Activated B cell treated with CpG ODN at 0.5 μM for 24 hours (primary cell): ENCODE measurements at regions not wholly inside any gene's neighbourhood (a gene's known extent, or its start where the extent isn't known, plus 50 kb on each side); places are given as distances from the start of the nearest gene placed in this dataset.

ENCODE experiments used
- ATAC-seq: fragments of 200-7000 bp; cut with Tn5 transposase; one replicate; pipeline ENCODE4 v1.10.0; 2021; ENCODE audit warnings: low read depth, mild to moderate bottlenecking, moderate library complexity
- CTCF ChIA-PET: fragments of 350-600 bp; sonication (Branson Sonifier 250); formaldehyde crosslinking; loops from one replicate; lab custom pipeline; 2021; ENCODE audit warnings: antibody characterized with exemption; lab: Charles Lee
- POLR2A ChIA-PET: fragments of 350-600 bp; sonication (Branson Sonifier 250); formaldehyde crosslinking; loops from one replicate; lab custom pipeline; 2021; ENCODE audit warnings: antibody characterized with exemption; lab: Charles Lee
- DNase-seq: peaks from one replicate; pipeline ENCODE4 v3.0.0; 2022
- H3K27ac Mint-ChIP-seq: one replicate; pipeline ENCODE4 v1.8.0; 2020; ENCODE audit warnings: mixed read lengths
- H3K27me3 Mint-ChIP-seq: one replicate; pipeline ENCODE4 v1.8.0; 2021; ENCODE audit warnings: mixed read lengths
- H3K36me3 Mint-ChIP-seq: one replicate; pipeline ENCODE4 v1.8.0; 2021; ENCODE audit warnings: low read depth, mixed read lengths
- H3K4me1 Mint-ChIP-seq: one replicate; pipeline ENCODE4 v1.8.0; 2021; ENCODE audit warnings: mixed read lengths
- H3K4me3 Mint-ChIP-seq: one replicate; pipeline ENCODE4 v1.8.0; 2020; ENCODE audit warnings: mild to moderate bottlenecking, mixed read lengths
- H3K9me3 Mint-ChIP-seq: one replicate; pipeline ENCODE4 v1.8.0; 2020; ENCODE audit warnings: mixed read lengths
- intact Hi-C: fragments of 100-400 bp; cut with micrococcal nuclease; formaldehyde crosslinking; loops from one replicate; pipeline ENCODE4 v1.15.1; 2024
- TF ChIP-seq, protein P1 (sequence below): fragments of 200-600 bp; IDR thresholded peaks from one replicate; pipeline ENCODE4 v1.8.0; 2022; ENCODE audit warnings: antibody characterized with exemption, mild to moderate bottlenecking

DNA sequence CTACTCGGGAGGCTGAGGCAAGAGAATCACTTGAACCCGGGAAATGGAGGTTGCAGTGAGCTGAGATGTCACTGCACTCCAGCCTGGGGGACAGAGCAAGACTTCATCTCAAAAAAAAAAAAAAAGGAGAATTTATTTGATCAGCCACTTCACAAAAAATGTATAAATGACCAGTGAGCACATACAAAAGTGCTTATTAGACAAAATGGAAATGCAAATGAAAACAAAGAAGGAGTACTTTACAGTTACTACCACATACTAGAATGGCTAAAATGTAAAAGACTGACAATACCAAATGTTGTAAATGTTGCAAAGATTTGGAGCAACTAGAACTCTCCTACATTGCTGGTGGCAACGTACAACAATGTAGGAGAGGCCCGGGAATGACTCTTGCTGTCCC lies 241.8 kb upstream of the SOX9 start:
- Mint-ChIP-seq H3K27me3 (no peaks in the 10 kb centered on the region), H3K36me3 (no peaks in the 10 kb centered on the region), H3K4me3 (no peak overlapping the region), H3K4me1 (no peaks in the 10 kb centered on the region), H3K27ac (no peak overlapping the region), H3K9me3 (peaks cover 6% of the 10 kb centered on the region)
- intact Hi-C loops: no loop called here
- DNase-seq (no peak), ATAC-seq (no peak)
- CTCF ChIA-PET: no interaction called here
- POLR2A ChIA-PET: no interaction called here
- TF ChIP-seq, protein P1, sequence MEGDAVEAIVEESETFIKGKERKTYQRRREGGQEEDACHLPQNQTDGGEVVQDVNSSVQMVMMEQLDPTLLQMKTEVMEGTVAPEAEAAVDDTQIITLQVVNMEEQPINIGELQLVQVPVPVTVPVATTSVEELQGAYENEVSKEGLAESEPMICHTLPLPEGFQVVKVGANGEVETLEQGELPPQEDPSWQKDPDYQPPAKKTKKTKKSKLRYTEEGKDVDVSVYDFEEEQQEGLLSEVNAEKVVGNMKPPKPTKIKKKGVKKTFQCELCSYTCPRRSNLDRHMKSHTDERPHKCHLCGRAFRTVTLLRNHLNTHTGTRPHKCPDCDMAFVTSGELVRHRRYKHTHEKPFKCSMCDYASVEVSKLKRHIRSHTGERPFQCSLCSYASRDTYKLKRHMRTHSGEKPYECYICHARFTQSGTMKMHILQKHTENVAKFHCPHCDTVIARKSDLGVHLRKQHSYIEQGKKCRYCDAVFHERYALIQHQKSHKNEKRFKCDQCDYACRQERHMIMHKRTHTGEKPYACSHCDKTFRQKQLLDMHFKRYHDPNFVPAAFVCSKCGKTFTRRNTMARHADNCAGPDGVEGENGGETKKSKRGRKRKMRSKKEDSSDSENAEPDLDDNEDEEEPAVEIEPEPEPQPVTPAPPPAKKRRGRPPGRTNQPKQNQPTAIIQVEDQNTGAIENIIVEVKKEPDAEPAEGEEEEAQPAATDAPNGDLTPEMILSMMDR: no peak

- Mint-ChIP-seq H3K9me3 (peaks cover 4% of the 10 kb centered on the region), H3K4me1 (no peaks in the 10 kb centered on the region), H3K36me3 (no peaks in the 10 kb centered on the region), H3K4me3 (no peak overlapping the region), H3K27me3 (no peaks in the 10 kb centered on the region), H3K27ac (no peak overlapping the region)
- TF ChIP-seq, protein P1: no peak
- CTCF ChIA-PET: no interaction called here
- ATAC-seq (no peak), DNase-seq (no peak)
- POLR2A ChIA-PET: no interaction called here
- intact Hi-C loops: no loop called here
Observed at GRCh38 chr17:71881041-71881440, 239.8 kb upstream of the SOX9 start.

GRCh38 chr17:71881581-71881980 lies 239.2 kb upstream of the SOX9 start:
- ATAC-seq: no peak
- Mint-ChIP-seq H3K9me3 (peaks cover 5% of the 10 kb centered on the region), H3K27ac (no peak overlapping the region), H3K36me3 (no peaks in the 10 kb centered on the region), H3K4me1 (no peaks in the 10 kb centered on the region), H3K27me3 (no peaks in the 10 kb centered on the region), H3K4me3 (no peak overlapping the region)
- ChIA-PET POLR2A (no interaction called here), CTCF (no interaction called here)
- no peak for DNase-seq
- TF ChIP-seq, protein P1: no peak
- intact Hi-C loops: no loop called here

DNA sequence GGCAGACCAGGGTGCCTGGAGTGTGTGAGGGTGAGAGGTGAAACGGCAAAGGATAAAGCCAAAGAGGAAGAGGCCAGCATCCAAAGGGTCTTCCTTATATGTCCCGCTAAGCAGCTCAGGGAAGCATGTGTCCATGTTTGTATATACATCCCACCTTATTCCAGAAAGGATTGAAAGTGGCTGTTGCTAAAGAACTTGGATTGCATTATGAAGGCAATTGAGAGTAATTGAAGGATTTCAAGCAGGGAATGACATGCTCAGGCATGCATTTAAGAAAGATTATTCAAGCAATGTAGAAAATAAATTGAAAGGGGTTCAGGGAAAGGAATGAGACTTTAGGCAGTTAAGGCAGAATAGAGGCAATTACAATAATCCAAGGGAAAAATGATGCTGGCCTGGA lies 237.6 kb upstream of the SOX9 start:
- POLR2A ChIA-PET: no interaction called here
- H3K27ac Mint-ChIP-seq: no peak overlapping the region
- CTCF ChIA-PET: no interaction called here
- H3K27me3 Mint-ChIP-seq: no peaks in the 10 kb centered on the region
- ATAC-seq: no peak
- no peaks in the 10 kb centered on the region for H3K4me1 Mint-ChIP-seq
- no peaks in the 10 kb centered on the region for H3K36me3 Mint-ChIP-seq
- intact Hi-C loops: no loop called here
- peaks cover 5% of the 10 kb centered on the region for H3K9me3 Mint-ChIP-seq
- no peak for DNase-seq
- no peak overlapping the region for H3K4me3 Mint-ChIP-seq
- TF ChIP-seq, protein P1: no peak

DNA sequence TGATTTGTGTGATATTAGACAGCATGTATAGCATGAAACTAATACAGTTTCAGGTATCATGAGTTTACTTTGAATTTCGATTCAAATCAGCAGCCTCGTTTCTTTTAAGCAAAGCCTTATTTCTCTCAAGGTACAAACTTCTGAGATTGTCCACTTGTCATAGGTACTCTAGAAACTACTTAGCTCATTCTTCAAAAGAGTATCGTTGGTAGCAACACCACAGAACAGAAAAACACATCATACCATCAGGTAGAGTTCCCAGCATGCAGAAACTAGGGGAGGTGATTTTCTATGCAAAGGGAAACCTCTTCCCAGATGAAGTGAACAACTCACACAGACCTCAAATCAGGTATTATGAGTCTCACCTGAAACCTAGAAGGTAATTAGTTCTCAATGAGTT lies 237.0 kb upstream of the SOX9 start:
- CTCF ChIA-PET: no interaction called here
- no peaks in the 10 kb centered on the region for H3K27me3 Mint-ChIP-seq
- no peak overlapping the region for H3K4me3 Mint-ChIP-seq
- no peak overlapping the region for H3K27ac Mint-ChIP-seq
- TF ChIP-seq, protein P1: no peak
- ATAC-seq (no peak), DNase-seq (no peak)
- POLR2A ChIA-PET: no interaction called here
- no peaks in the 10 kb centered on the region for H3K4me1 Mint-ChIP-seq
- intact Hi-C loops: no loop called here
- H3K36me3 Mint-ChIP-seq: no peaks in the 10 kb centered on the region
- H3K9me3 Mint-ChIP-seq: peaks cover 5% of the 10 kb centered on the region
